HCT116 (cell line): ENCODE measurements at regions not wholly inside any gene's neighbourhood (a gene's known extent, or its start where the extent isn't known, plus 50 kb on each side); places are given as distances from the start of the nearest gene placed in this dataset.

Experiments used
- ATAC-seq: fragments of 200-7000 bp; cut with Tn5 transposase; 2 replicates; pipeline ENCODE4 v1.9.1; 2020; ENCODE audit warnings: mild to moderate bottlenecking, moderate library complexity
- BruUV-seq: library from RNA; stranded (reverse); fragments of 400-500 nt; replicated peaks from 2 replicates; lab custom pipeline; 2021; lab: Mats Ljungman, UMichigan
- CTCF ChIA-PET: fragments of 300-600 bp; sonication (Branson Sonifier 250); formaldehyde crosslinking; loops from one replicate; lab custom pipeline; 2021; ENCODE audit warnings: antibody characterized with exemption; lab: Charles Lee
- POLR2A ChIA-PET: fragments of 300-600, 350-600 bp; sonication (Branson Sonifier 250); formaldehyde crosslinking; loops from one replicate; lab custom pipeline; 2021; ENCODE audit warnings: antibody characterized with exemption; lab: Charles Lee
- RAD21 ChIA-PET, 2 experiments: fragments of 300-600 bp; sonication (Branson Sonifier 250); formaldehyde crosslinking; loops; one replicate each; lab custom pipeline; 2023; ENCODE audit warnings: low total read pairs in 2 of 2; ENCODE audit not compliant: uncharacterized antibody in 2 of 2, unreplicated experiment in 2 of 2, low non-redundant PET in 1 of 2; lab: Charles Lee
- DNase-seq: peaks from one replicate; pipeline ENCODE4 v3.0.0-alpha.2; 2010; ENCODE audit warnings: low read depth, low spot score
- H2AFZ ChIP-seq: fragments of 200-600 bp; shearing (Covaris generic), sonication (generic); 2 replicates; pipeline ENCODE4 v1.6.1; 2017; ENCODE audit warnings: low read depth, mixed run types, mixed read lengths, antibody characterized with exemption, low read length; ENCODE audit not compliant: poor library complexity, severe bottlenecking
- H3K27ac ChIP-seq: 2 replicates; pipeline ENCODE4 v1.5.1; 2012; ENCODE audit warnings: low read depth, low read length
- H3K27me3 ChIP-seq: fragments of 200-600 bp; sonication (generic); 2 replicates; pipeline ENCODE4 v1.6.1; 2016; ENCODE audit warnings: mixed run types, low read length, mixed read lengths; ENCODE audit not compliant: insufficient read depth
- H3K36me3 ChIP-seq, 2 experiments: fragments of 200-500 bp in 1 of 2; fragments of 200-600 bp in 1 of 2; sonication (Bioruptor generic) in 1 of 2; sonication (generic) in 1 of 2; 2 replicates each; pipeline versions ENCODE4 v1.5.1 to v1.6.1; 2014 to 2016; ENCODE audit warnings: low read length in 2 of 2, inconsistent platforms in 1 of 2, mixed read lengths in 1 of 2, mixed run types in 1 of 2; ENCODE audit not compliant: insufficient read depth in 2 of 2, control insufficient read depth in 1 of 2
- H3K4me1 ChIP-seq, 2 experiments: fragments of 200-600 bp in 1 of 2; sonication (generic) in 1 of 2; 2 replicates each; pipeline versions ENCODE4 v1.5.1 to v1.6.1; 2012 to 2017; ENCODE audit warnings: low read length in 2 of 2, inconsistent platforms in 1 of 2, mild to moderate bottlenecking in 1 of 2, mixed read lengths in 1 of 2, mixed run types in 1 of 2, moderate library complexity in 1 of 2; ENCODE audit not compliant: insufficient read depth in 2 of 2, control insufficient read depth in 1 of 2
- H3K4me2 ChIP-seq: fragments of 200-600 bp; sonication (generic); 2 replicates; pipeline ENCODE4 v1.6.1; 2017; ENCODE audit warnings: mixed run types, low read length, mixed read lengths
- H3K4me3 ChIP-seq, 2 experiments: fragments of 200-600 bp in 1 of 2; sonication (generic) in 1 of 2; replicated peaks in 1 of 2; 2 replicates each; pipeline ENCODE4 v1.5.1; 2011 to 2016; ENCODE audit warnings: low read length in 2 of 2, control low read depth in 1 of 2, low read depth in 1 of 2, mild to moderate bottlenecking in 1 of 2, mixed read lengths in 1 of 2, mixed run types in 1 of 2
- H3K79me2 ChIP-seq: fragments of 200-600 bp; sonication (generic); 2 replicates; pipeline ENCODE4 v1.6.1; 2017; ENCODE audit warnings: mild to moderate bottlenecking, mixed run types, low read length, moderate library complexity, mixed read lengths; ENCODE audit not compliant: insufficient read depth
- H3K9ac ChIP-seq: fragments of 200-600 bp; sonication (generic); 2 replicates; pipeline ENCODE4 v1.6.1; 2016; ENCODE audit warnings: low read length, mixed read lengths
- H3K9me2 ChIP-seq: fragments of 200-600 bp; sonication (generic), shearing (Covaris generic); 2 replicates; pipeline ENCODE4 v1.6.1; 2017; ENCODE audit warnings: mixed run types, mild to moderate bottlenecking, moderate library complexity; ENCODE audit not compliant: insufficient read depth
- H3K9me3 ChIP-seq, 2 experiments: fragments of 200-500 bp in 1 of 2; fragments of 200-600 bp in 1 of 2; sonication (Bioruptor generic) in 1 of 2; sonication (generic) in 1 of 2; 2 replicates each; pipeline ENCODE4 v1.6.1; 2014 to 2017; ENCODE audit warnings: low read length in 2 of 2, mixed read lengths in 2 of 2, inconsistent platforms in 1 of 2, low read depth in 1 of 2, mild to moderate bottlenecking in 1 of 2, mixed run types in 1 of 2, moderate library complexity in 1 of 2; ENCODE audit not compliant: control insufficient read depth in 1 of 2, insufficient read depth in 1 of 2
- H4K20me1 ChIP-seq: fragments of 200-600 bp; sonication (generic), shearing (Covaris generic); 2 replicates; pipeline ENCODE4 v1.6.1; 2017; ENCODE audit warnings: mixed run types, mild to moderate bottlenecking, moderate library complexity; ENCODE audit not compliant: insufficient read depth
- ATF3 ChIP-seq: IDR thresholded peaks from 2 replicates; pipeline ENCODE4 v1.6.1; 2012
- CEBPB ChIP-seq: IDR thresholded peaks from 2 replicates; pipeline ENCODE4 v1.6.1; 2012; ENCODE audit warnings: low read depth
- CTCF ChIP-seq, 3 experiments: fragments of 200-600 bp in 1 of 3; sonication (generic) in 1 of 3; IDR thresholded peaks in 2 of 3; conservative IDR thresholded peaks in 1 of 3; 2 replicates each; pipeline ENCODE4 v1.5.1; 2012 to 2017; ENCODE audit warnings: low read depth in 2 of 3, low read length in 2 of 3, antibody characterized with exemption in 1 of 3, borderline replicate concordance in 1 of 3, control low read depth in 1 of 3, mild to moderate bottlenecking in 1 of 3, mixed read lengths in 1 of 3, mixed run types in 1 of 3, moderate library complexity in 1 of 3; ENCODE audit not compliant: insufficient read depth in 1 of 3
- ELF1 ChIP-seq: IDR thresholded peaks from 2 replicates; pipeline ENCODE4 v1.6.1; 2012; ENCODE audit warnings: low read depth, borderline replicate concordance
- EZH2 ChIP-seq: fragments of 200-600 bp; sonication (generic); IDR thresholded peaks from 2 replicates; pipeline ENCODE4 v1.6.1; 2017; ENCODE audit warnings: antibody characterized with exemption, mixed run types
- EZH2phosphoT487 ChIP-seq: fragments of 200-600 bp; IDR thresholded peaks from 2 replicates; pipeline ENCODE4 v1.6.1; 2018; ENCODE audit warnings: antibody characterized with exemption, borderline replicate concordance
- FOSL1 ChIP-seq: IDR thresholded peaks from 2 replicates; pipeline ENCODE4 v1.6.1; 2012; ENCODE audit warnings: low read depth
- JUND ChIP-seq: IDR thresholded peaks from 2 replicates; pipeline ENCODE4 v1.6.1; 2012
- POLR2A ChIP-seq: IDR thresholded peaks from 2 replicates; pipeline ENCODE4 v1.7.0; 2011; ENCODE audit warnings: borderline replicate concordance; ENCODE audit not compliant: insufficient read depth, insufficient read length; ENCODE audit errors: extremely low read depth
- POLR2AphosphoS5 ChIP-seq: IDR thresholded peaks from 2 replicates; pipeline ENCODE4 v1.6.1; 2011; ENCODE audit warnings: mild to moderate bottlenecking, low read depth, low read length, moderate library complexity
- RAD21 ChIP-seq: IDR thresholded peaks from 2 replicates; pipeline ENCODE4 v1.6.1; 2012; ENCODE audit warnings: low read depth, mild to moderate bottlenecking
- SP1 ChIP-seq: IDR thresholded peaks from 2 replicates; pipeline ENCODE4 v1.6.1; 2012; ENCODE audit warnings: low read depth
- YY1 ChIP-seq: IDR thresholded peaks from 2 replicates; pipeline ENCODE4 v1.6.1; 2011; ENCODE audit warnings: low read length, low read depth, moderate library complexity, mild to moderate bottlenecking; ENCODE audit not compliant: insufficient replicate concordance; ENCODE audit errors: extremely low read depth
- ZFX ChIP-seq: fragments of 450-650 bp; IDR thresholded peaks from 2 replicates; pipeline ENCODE4 v1.6.1; 2017
- ZNF274 ChIP-seq: fragments of 200-500 bp; sonication (Bioruptor generic); IDR thresholded peaks from 2 replicates; pipeline ENCODE4 v1.6.1; 2014; ENCODE audit warnings: mild to moderate bottlenecking, low read depth, low read length, inconsistent platforms
- intact Hi-C: fragments of 100-400 bp; cut with micrococcal nuclease; formaldehyde crosslinking; loops from 2 replicates; pipeline ENCODE4 v1.10.0; 2022

- POLR2A ChIA-PET: no interaction called here
- peaks cover 1 to 2% of the 10 kb centered on the region in 2 experiments for H3K4me1 ChIP-seq
- H3K79me2 ChIP-seq: no peaks in the 10 kb centered on the region
- no peak overlapping the region for H3K4me2 ChIP-seq
- H3K36me3 ChIP-seq: no peaks in the 10 kb centered on the region
- H3K9me3 ChIP-seq: no peaks in the 10 kb centered on the region
- H3K4me3 ChIP-seq: no peak overlapping the region
- RAD21 ChIA-PET: no interaction called here
- TF ChIP-seq CTCF (IDR thresholded peaks at IDR 0.05 in 2 of 3, conservative IDR thresholded peaks at IDR 0.05 in 1 of 3; ENCODE audit: borderline replicate concordance in 1 of 3, insufficient read depth in 1 of 3, low read depth in 2 of 3, low read length in 2 of 3) (no peak), SP1 (no peak), ATF3 (no peak), CEBPB (no peak), EZH2phosphoT487 (no peak), ELF1 (no peak), YY1 (no peak), RAD21 (no peak), JUND (no peak), POLR2AphosphoS5 (no peak), ZNF274 (no peak), ZFX (no peak), POLR2A (no peak), EZH2 (no peak), FOSL1 (no peak)
- BruUV-seq: no TSS peak
- CTCF ChIA-PET: no interaction called here
- no peak overlapping the region for H3K9ac ChIP-seq
- peaks cover 48% of the 10 kb centered on the region for H3K27me3 ChIP-seq
- no peaks in the 10 kb centered on the region for H4K20me1 ChIP-seq
- H3K9me2 ChIP-seq: no peaks in the 10 kb centered on the region
- ATAC-seq: no peak
- DNase-seq: no peak
- intact Hi-C loops: no loop called here
- no peak overlapping the region for H3K27ac ChIP-seq
- H2AFZ ChIP-seq: no peak overlapping the region
Observed at GRCh38 chr14:98900798-98901197, 371.2 kb downstream of the BCL11B start.
